ENCODE measurements at regions not wholly inside any gene's neighbourhood (a gene's known extent, or its start where the extent isn't known, plus 50 kb on each side); places are given as distances from the start of the nearest gene placed in this dataset.
"Not testable (repeated sequence)": the region's sequence is repeated elsewhere in the genome, so short reads cannot be mapped to it uniquely, and the experiment has no call there.

GRCh38 chr11:93902921-93903320 is 52.5 kb upstream of the VSTM5 start:
- no peak for DNase-seq

- DNase-seq: no peak
These were observed 53.6 kb upstream of the VSTM5 start for GRCh38 chr11:93903989-93904388.

- no peak for DNase-seq
These were observed 54.3 kb upstream of the VSTM5 start for GRCh38 chr11:93904716-93905115.

- no peak for DNase-seq
These were observed 55.0 kb upstream of the VSTM5 start for GRCh38 chr11:93905384-93905783.

GRCh38 chr11:93906486-93906885 is 56.1 kb upstream of the VSTM5 start:
- no peak for DNase-seq

GRCh38 chr11:93907901-93908300 is 57.5 kb upstream of the VSTM5 start:
- DNase-seq: no peak

- no peak for DNase-seq
These were observed 58.3 kb upstream of the VSTM5 start for GRCh38 chr11:93908689-93909088.

GRCh38 chr11:93917673-93918072 is 67.3 kb upstream of the VSTM5 start:
- no peak for DNase-seq

GRCh38 chr11:93921695-93922468 is 71.5 kb upstream of the VSTM5 start:
- peak in 1 of 2 donors; percentile 30 for DNase-seq

- no peak for DNase-seq
These were observed 72.4 kb upstream of the VSTM5 start for GRCh38 chr11:93922830-93923229.

- DNase-seq: not testable (repeated sequence)
These were observed 75.7 kb upstream of the VSTM5 start for GRCh38 chr11:93926099-93926498.

- DNase-seq: no peak
These were observed 79.0 kb upstream of the VSTM5 start for GRCh38 chr11:93929407-93929806.

- no peak for DNase-seq
These were observed 82.8 kb upstream of the VSTM5 start for GRCh38 chr11:93933230-93933629.

- no peak for DNase-seq
These were observed 85.3 kb upstream of the HEPHL1 start for GRCh38 chr11:93935826-93936225.

GRCh38 chr11:93936460-93936859 is 84.7 kb upstream of the HEPHL1 start:
- no peak for DNase-seq

- DNase-seq: peak; percentile 5 to 18
These were observed 81.9 kb upstream of the HEPHL1 start for GRCh38 chr11:93939084-93939760.

- DNase-seq: no peak
These were observed 80.8 kb upstream of the HEPHL1 start for GRCh38 chr11:93940395-93940794.

GRCh38 chr11:93942176-93942575 is 79.0 kb upstream of the HEPHL1 start:
- DNase-seq: no peak

- no peak for DNase-seq
These were observed 75.6 kb upstream of the HEPHL1 start for GRCh38 chr11:93945596-93945995.

GRCh38 chr11:93952082-93952780 is 68.9 kb upstream of the HEPHL1 start:
- DNase-seq: no peak

- no peak for DNase-seq
These were observed 63.7 kb upstream of the HEPHL1 start for GRCh38 chr11:93957397-93957952.

- DNase-seq: no peak
These were observed 62.2 kb upstream of the HEPHL1 start for GRCh38 chr11:93958991-93959390.

- no peak for DNase-seq
These were observed 61.5 kb upstream of the HEPHL1 start for GRCh38 chr11:93959663-93960062.

Measured in inflammatory macrophage (primary cell).